Transverse colon (tissue), 4 donors: ENCODE measurements at regions not wholly inside any gene's neighbourhood (a gene's known extent, or its start where the extent isn't known, plus 50 kb on each side); places are given as distances from the start of the nearest gene placed in this dataset.

ENCODE experiments used
- DNase-seq: peaks from one replicate; pipeline ENCODE4 v3.0.0-alpha.2; 2019
- H3K27ac ChIP-seq, 4 donors: fragments of 200-600 bp; sonication (generic); 2 replicates each; pipeline ENCODE4 v1.5.1; 2016 to 2018; ENCODE audit warnings: inconsistent platforms in 4 of 4
- H3K27me3 ChIP-seq: fragments of 200-600 bp; sonication (generic); 2 replicates; pipeline ENCODE4 v1.5.1; 2017; ENCODE audit warnings: inconsistent platforms
- H3K36me3 ChIP-seq, 4 donors: fragments of 200-600 bp; sonication (generic); 2 replicates each; pipeline ENCODE4 v1.5.1; 2017 to 2019; ENCODE audit warnings: inconsistent platforms in 4 of 4
- H3K4me1 ChIP-seq, 4 donors: fragments of 200-600 bp; sonication (generic); 2 replicates each; pipeline ENCODE4 v1.5.1; 2017 to 2020; ENCODE audit warnings: inconsistent platforms in 4 of 4
- H3K4me3 ChIP-seq, 4 donors: fragments of 200-600 bp; sonication (generic); 1 replicate in 1 of 4; 2 replicates in 3 of 4; pipeline versions ENCODE4 v1.5.1 to v1.6.1; 2017 to 2019; ENCODE audit warnings: inconsistent platforms in 4 of 4
- H3K9me3 ChIP-seq, 2 donors: fragments of 200-600 bp; sonication (generic); 2 replicates each; pipeline ENCODE4 v1.5.1; 2017 to 2019; ENCODE audit warnings: inconsistent platforms in 2 of 2
- EP300 ChIP-seq: sonication (generic); formaldehyde crosslinking; IDR thresholded peaks from one replicate; pipeline ENCODE4 v1.6.1; 2017; ENCODE audit warnings: antibody characterized with exemption, low read depth
- POLR2A ChIP-seq: fragments of 450-650 bp; IDR thresholded peaks from one replicate; pipeline ENCODE4 v1.6.1; 2016; ENCODE audit warnings: antibody characterized with exemption, mild to moderate bottlenecking, moderate library complexity
- POLR2AphosphoS5 ChIP-seq, 3 donors: sonication (generic); formaldehyde crosslinking; IDR thresholded peaks; one replicate each; pipeline ENCODE4 v1.6.1; 2016; ENCODE audit warnings: antibody characterized with exemption in 3 of 3
- WGBS, 2 donors: methylation state at CpG; one replicate each; pipeline ENCODE4 v1.1.5; 2018; ENCODE audit warnings: low coverage in 1 of 2; 5-methylcytosine and 5-hydroxymethylcytosine counted together
- in situ Hi-C, 4 donors: fragments of 200-750 bp; cut with MboI; loops; one replicate each; pipeline versions ENCODE4 v1.15.0 to v1.15.1; 2017; ENCODE audit warnings: low sequenced_read_pairs in 3 of 4, low pct_ligation_motif_present in 1 of 4, low pct_unique_long_range_greater_than_20kb in 1 of 4
- intact Hi-C: fragments of 100-400 bp; cut with DNase I; formaldehyde crosslinking; loops from one replicate; pipeline ENCODE4 v1.15.1; 2023; ENCODE audit warnings: low total_unique reads
- TF ChIP-seq, protein P1 (sequence below), 5 experiments: fragments of 200-600 bp in 3 of 5; fragments of 450-650 bp in 2 of 5; sonication (generic) in 3 of 5; IDR thresholded peaks; 1 replicate in 2 of 5; 2 replicates in 3 of 5; pipeline ENCODE4 v1.5.1; 2016 to 2017; ENCODE audit warnings: antibody characterized with exemption in 5 of 5, inconsistent platforms in 3 of 5, mild to moderate bottlenecking in 2 of 5, moderate library complexity in 1 of 5

DNA sequence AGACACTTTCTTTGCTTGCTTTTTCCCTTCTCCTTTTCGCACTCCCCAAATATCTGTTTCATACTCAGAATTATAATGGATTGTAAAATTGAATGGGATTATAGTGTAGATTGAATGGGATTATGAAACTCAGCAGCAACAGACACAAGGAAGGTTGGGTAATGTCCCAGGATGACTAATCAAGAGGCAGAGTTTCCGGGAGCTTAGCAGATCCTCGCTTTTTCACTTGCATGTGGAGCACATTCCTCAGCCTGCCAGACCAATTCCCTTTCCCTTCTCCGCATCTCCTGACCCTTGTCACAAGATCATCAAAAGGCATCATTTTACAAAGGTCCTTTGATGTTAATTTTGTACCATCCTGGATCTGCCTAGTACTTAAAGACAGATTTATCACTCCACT is 55.1 kb upstream of the SLC1A1 start:
- Histone ChIP-seq H3K27ac (no peak overlapping the region), H3K36me3 (no peaks in the 10 kb centered on the region), H3K9me3 (no peaks in the 10 kb centered on the region), H3K4me1 (peaks cover 0 to 9% (median 3%) of the 10 kb centered on the region in 4 donors), H3K4me3 (no peak overlapping the region), H3K27me3 (no peaks in the 10 kb centered on the region)
- intact Hi-C loops: no loop called here
- DNase-seq: no peak
- in situ Hi-C loops: no loop called here
- WGBS, 2 donors: 88 to 89% methylated on average over 4 of the region's 4 CpGs
- TF ChIP-seq, protein P1, sequence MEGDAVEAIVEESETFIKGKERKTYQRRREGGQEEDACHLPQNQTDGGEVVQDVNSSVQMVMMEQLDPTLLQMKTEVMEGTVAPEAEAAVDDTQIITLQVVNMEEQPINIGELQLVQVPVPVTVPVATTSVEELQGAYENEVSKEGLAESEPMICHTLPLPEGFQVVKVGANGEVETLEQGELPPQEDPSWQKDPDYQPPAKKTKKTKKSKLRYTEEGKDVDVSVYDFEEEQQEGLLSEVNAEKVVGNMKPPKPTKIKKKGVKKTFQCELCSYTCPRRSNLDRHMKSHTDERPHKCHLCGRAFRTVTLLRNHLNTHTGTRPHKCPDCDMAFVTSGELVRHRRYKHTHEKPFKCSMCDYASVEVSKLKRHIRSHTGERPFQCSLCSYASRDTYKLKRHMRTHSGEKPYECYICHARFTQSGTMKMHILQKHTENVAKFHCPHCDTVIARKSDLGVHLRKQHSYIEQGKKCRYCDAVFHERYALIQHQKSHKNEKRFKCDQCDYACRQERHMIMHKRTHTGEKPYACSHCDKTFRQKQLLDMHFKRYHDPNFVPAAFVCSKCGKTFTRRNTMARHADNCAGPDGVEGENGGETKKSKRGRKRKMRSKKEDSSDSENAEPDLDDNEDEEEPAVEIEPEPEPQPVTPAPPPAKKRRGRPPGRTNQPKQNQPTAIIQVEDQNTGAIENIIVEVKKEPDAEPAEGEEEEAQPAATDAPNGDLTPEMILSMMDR (IDR thresholded peaks at IDR 0.05): no peak
- no peak for TF ChIP-seq EP300
- TF ChIP-seq POLR2AphosphoS5 (IDR thresholded peaks at IDR 0.05): no peak
- TF ChIP-seq POLR2A: no peak

DNA sequence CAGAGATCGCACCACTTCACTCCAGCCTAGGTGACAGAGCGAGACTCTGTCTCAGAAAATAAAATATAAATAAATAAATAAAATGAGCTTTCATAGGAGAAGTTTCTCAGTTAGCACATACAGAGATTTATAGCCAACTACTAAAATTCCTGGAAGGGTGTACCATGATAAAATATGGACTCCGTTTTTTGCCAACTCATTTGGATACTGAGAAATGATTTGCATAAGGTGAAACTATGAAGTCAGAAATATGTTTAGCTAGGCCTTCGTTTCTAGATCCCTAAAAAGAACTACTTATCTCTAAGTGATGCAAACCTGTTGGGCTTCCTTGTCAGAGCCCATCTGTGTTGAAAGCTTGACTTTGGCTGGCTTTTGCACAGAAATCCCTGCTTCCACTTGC is 56.9 kb upstream of the SLC1A1 start:
- no peak for DNase-seq
- in situ Hi-C loops (no loop called here), intact Hi-C loops (no loop called here)
- Histone ChIP-seq H3K4me1 (peaks cover 0 to 12% (median 4%) of the 10 kb centered on the region in 4 donors), H3K36me3 (no peaks in the 10 kb centered on the region), H3K27ac (no peak overlapping the region), H3K27me3 (no peaks in the 10 kb centered on the region), H3K9me3 (no peaks in the 10 kb centered on the region), H3K4me3 (no peak overlapping the region)
- TF ChIP-seq EP300: no peak
- no peak for TF ChIP-seq POLR2A
- TF ChIP-seq, protein P1 (IDR thresholded peaks at IDR 0.05): no peak
- no peak for TF ChIP-seq POLR2AphosphoS5 (IDR thresholded peaks at IDR 0.05)
- WGBS, 2 donors: 76 to 81% methylated on average over 3 to 4 of the region's 4 CpGs

DNA sequence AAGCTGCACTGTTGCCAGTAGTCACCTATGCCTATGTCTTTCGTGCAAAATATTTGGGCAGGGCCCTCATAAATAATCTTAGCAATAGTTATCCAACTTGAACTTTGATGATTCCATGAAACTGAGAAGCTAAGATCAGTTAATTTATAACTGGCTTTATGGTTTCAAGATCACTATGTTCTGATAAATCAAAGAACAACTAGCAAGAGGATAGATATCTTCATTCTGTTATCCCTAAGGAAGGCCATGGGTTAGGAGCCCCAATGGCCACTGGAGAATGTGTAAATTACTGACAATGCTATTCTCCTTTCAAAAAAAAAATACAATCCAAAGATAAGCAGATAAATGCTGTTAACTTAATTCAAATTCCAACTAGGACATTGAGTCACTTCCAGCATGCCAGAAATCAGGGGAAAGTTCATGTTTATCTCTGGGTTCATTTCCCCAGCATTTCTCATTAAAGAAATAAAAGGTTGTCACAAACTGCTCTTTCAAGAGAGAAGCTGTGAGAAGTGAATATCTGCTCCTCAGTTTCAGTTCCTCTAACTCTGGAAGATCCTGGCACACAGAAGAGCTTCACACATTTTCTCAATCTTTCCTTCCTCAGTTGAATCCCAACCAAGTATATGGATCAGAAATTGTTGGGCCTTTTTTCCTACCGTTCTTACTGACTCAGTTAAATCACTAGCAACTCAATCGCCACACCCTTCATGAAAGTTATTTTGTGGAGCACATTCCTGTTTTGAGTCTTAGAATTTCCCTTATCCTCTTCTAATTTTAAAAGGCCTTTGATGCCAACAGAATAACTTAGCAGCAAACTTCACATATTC is 59.6 kb upstream of the SLC1A1 start:
- in situ Hi-C loops: no loop called here
- TF ChIP-seq POLR2AphosphoS5 (IDR thresholded peaks at IDR 0.05) (no peak), EP300 (no peak)
- TF ChIP-seq, protein P1 (IDR thresholded peaks at IDR 0.05): no peak
- Histone ChIP-seq H3K27ac (no peak overlapping the region), H3K4me1 (peaks cover 0 to 12% (median 4%) of the 10 kb centered on the region in 4 donors), H3K4me3 (no peak overlapping the region), H3K36me3 (no peaks in the 10 kb centered on the region), H3K9me3 (no peaks in the 10 kb centered on the region), H3K27me3 (no peaks in the 10 kb centered on the region)
- 53 to 59% methylated on average over 3 of the region's 3 CpGs for WGBS, 2 donors
- DNase-seq: no peak
- intact Hi-C loops: no loop called here

DNA sequence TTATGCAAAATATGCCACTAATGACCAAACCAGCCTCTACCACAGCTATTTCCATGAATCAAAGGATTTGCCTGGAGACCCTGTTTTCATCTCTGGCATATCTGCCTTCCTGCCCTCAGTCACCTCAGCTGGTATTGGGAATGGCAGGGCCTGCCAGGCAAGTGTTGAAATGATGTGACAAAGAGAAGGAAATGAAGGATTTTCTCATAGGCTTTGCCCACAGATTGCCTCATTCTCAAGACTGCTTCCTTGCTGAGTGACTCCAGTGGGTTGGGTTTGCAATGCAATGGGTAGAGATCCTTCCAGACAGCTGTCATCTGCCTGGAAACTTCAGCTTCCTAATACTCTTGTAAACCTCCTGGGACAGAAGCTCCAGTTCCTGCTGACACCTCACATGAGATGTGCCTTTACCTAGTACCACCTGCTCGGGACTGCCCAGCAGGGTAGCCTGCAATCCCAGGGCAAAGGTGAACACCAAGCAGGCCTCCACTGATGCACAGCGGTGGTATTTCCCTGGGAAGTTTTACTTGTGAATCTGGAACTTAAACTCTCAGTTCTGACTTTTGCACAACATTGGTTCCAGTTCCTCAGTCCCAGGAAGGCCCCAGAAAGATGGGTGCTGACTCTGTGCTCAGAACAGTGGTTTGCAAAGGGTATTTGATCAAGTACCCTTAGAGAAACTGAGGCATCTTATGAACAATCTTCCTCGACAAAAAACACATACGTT is 64.8 kb upstream of the SLC1A1 start:
- Histone ChIP-seq H3K4me3 (no peak overlapping the region), H3K27me3 (no peaks in the 10 kb centered on the region), H3K9me3 (no peaks in the 10 kb centered on the region), H3K36me3 (no peaks in the 10 kb centered on the region), H3K27ac (no peak overlapping the region), H3K4me1 (peaks cover 0 to 6% (median 2%) of the 10 kb centered on the region in 4 donors)
- DNase-seq: no peak
- TF ChIP-seq EP300 (no peak), POLR2A (no peak), POLR2AphosphoS5 (IDR thresholded peaks at IDR 0.05) (no peak)
- TF ChIP-seq, protein P1 (IDR thresholded peaks at IDR 0.05): no peak
- 78% methylated on average over 4 of the region's 4 CpGs; no CpG with 5 or more reads in 1 of the 2 donors for WGBS, 2 donors
- intact Hi-C loops: no loop called here
- in situ Hi-C loops: no loop called here
